HG03521 (cell line): ENCODE measurements at regions not wholly inside any gene's neighbourhood (a gene's known extent, or its start where the extent isn't known, plus 50 kb on each side); places are given as distances from the start of the nearest gene placed in this dataset.

Experiments used
- ATAC-seq: cut with Tn5 transposase; IDR thresholded peaks from one replicate; pipeline ENCODE4 v1.9.1; 2021; ENCODE audit warnings: mild to moderate bottlenecking, moderate library complexity; ENCODE audit not compliant: unreplicated experiment

GRCh38 chr2:133666621-133667020 lies 98.4 kb upstream of the NCKAP5 start:
- ATAC-seq: no peak

GRCh38 chr2:133667085-133667484 lies 98.8 kb upstream of the NCKAP5 start:
- no peak for ATAC-seq

- no peak for ATAC-seq
These were observed 99.7 kb upstream of the NCKAP5 start for GRCh38 chr2:133667968-133668367.

- ATAC-seq: no peak
These were observed 100.3 kb upstream of the NCKAP5 start for GRCh38 chr2:133668547-133668946.

GRCh38 chr2:133673305-133673905 lies 105.1 kb upstream of the NCKAP5 start:
- no peak for ATAC-seq

- no peak for ATAC-seq
These were observed 105.8 kb upstream of the NCKAP5 start for GRCh38 chr2:133674066-133674432.

- ATAC-seq: no peak
These were observed 106.4 kb upstream of the NCKAP5 start for GRCh38 chr2:133674433-133675331.

- ATAC-seq: no peak
These were observed 108.3 kb upstream of the NCKAP5 start for GRCh38 chr2:133676392-133677130.

- ATAC-seq: no peak
These were observed 112.2 kb upstream of the NCKAP5 start for GRCh38 chr2:133680343-133681049.

GRCh38 chr2:133682347-133682746 lies 114.1 kb upstream of the NCKAP5 start:
- ATAC-seq: no peak

GRCh38 chr2:133682906-133683305 lies 114.6 kb upstream of the NCKAP5 start:
- no peak for ATAC-seq

GRCh38 chr2:133685636-133686215 lies 117.5 kb upstream of the NCKAP5 start:
- no peak for ATAC-seq

- ATAC-seq: no peak
These were observed 122.5 kb upstream of the NCKAP5 start for GRCh38 chr2:133690780-133691179.

GRCh38 chr2:133691336-133691735 lies 123.1 kb upstream of the NCKAP5 start:
- ATAC-seq: no peak

- no peak for ATAC-seq
These were observed 137.0 kb upstream of the NCKAP5 start for GRCh38 chr2:133705287-133705686.

- ATAC-seq: no peak
These were observed 142.3 kb upstream of the NCKAP5 start for GRCh38 chr2:133710613-133711012.

GRCh38 chr2:133711201-133711600 lies 142.9 kb upstream of the NCKAP5 start:
- no peak for ATAC-seq

GRCh38 chr2:133711806-133712205 lies 143.5 kb upstream of the NCKAP5 start:
- ATAC-seq: no peak

- ATAC-seq: no peak
These were observed 144.1 kb upstream of the NCKAP5 start for GRCh38 chr2:133712369-133712768.

- no peak for ATAC-seq
These were observed 144.9 kb upstream of the NCKAP5 start for GRCh38 chr2:133713049-133713580.
